A549 (cell line): ENCODE measurements at regions not wholly inside any gene's neighbourhood (a gene's known extent, or its start where the extent isn't known, plus 50 kb on each side); places are given as distances from the start of the nearest gene placed in this dataset.

Experiments
- CEBPB ChIP-seq, 2 experiments: fragments of >200 bp in 1 of 2; sonication (Bioruptor Twin) in 1 of 2; formaldehyde crosslinking in 1 of 2; IDR thresholded peaks; 2 replicates each; pipeline ENCODE4 v1.6.1; 2012 to 2016
- SMC3 ChIP-seq: fragments of >200 bp; sonication (Bioruptor Twin); formaldehyde crosslinking; IDR thresholded peaks from 3 replicates; pipeline ENCODE4 v1.6.1; 2018; ENCODE audit warnings: inconsistent platforms
- TF ChIP-seq, protein P1 (sequence below): fragments of >200 bp; sonication (Bioruptor Twin); formaldehyde crosslinking; IDR thresholded peaks from 3 replicates; pipeline ENCODE4 v1.5.1; 2016

DNA sequence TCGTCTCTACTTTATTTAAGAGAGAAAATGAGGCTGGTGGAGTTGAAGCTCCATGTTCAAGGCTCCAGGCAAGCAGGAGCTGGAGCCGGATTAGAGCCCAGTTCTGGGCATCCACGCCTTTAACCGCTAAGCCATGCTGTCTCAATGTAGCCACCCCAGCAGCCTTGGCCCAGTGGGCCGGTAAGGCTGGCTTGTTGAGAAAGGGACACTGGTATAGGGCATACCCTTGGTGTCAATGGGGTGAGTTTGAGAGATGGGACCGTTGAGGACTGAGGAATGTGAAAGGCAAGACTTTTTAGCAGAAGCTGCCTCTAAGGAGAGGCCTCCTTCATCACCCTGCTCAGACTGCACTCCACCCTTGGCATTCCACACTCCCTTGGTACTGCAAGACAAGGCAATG lies 147.4 kb downstream of the CYLD start:
- TF ChIP-seq CEBPB (IDR thresholded peaks at IDR 0.05) (no peak), SMC3 (no peak)
- TF ChIP-seq, protein P1, sequence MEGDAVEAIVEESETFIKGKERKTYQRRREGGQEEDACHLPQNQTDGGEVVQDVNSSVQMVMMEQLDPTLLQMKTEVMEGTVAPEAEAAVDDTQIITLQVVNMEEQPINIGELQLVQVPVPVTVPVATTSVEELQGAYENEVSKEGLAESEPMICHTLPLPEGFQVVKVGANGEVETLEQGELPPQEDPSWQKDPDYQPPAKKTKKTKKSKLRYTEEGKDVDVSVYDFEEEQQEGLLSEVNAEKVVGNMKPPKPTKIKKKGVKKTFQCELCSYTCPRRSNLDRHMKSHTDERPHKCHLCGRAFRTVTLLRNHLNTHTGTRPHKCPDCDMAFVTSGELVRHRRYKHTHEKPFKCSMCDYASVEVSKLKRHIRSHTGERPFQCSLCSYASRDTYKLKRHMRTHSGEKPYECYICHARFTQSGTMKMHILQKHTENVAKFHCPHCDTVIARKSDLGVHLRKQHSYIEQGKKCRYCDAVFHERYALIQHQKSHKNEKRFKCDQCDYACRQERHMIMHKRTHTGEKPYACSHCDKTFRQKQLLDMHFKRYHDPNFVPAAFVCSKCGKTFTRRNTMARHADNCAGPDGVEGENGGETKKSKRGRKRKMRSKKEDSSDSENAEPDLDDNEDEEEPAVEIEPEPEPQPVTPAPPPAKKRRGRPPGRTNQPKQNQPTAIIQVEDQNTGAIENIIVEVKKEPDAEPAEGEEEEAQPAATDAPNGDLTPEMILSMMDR: no peak
